ACHN (cell line): ENCODE measurements at regions not wholly inside any gene's neighbourhood (a gene's known extent, or its start where the extent isn't known, plus 50 kb on each side); places are given as distances from the start of the nearest gene placed in this dataset.
"Not testable (repeated sequence)": the region's sequence is repeated elsewhere in the genome, so short reads cannot be mapped to it uniquely, and the experiment has no call there.

Experiments used
- DNase-seq: peaks from one replicate; pipeline ENCODE4 v3.0.0-alpha.2; 2015
- in situ Hi-C: cut with HindIII; loops from 2 replicates; pipeline ENCODE4 v1.10.0; 2017; ENCODE audit warnings: low sequenced_read_pairs, low pct_ligation_motif_present, low pct_unique_long_range_greater_than_20kb

- DNase-seq, result no peak
- in situ Hi-C loops, result no loop called here
Measured at GRCh38 chr11:31967404-31968130, 123.3 kb upstream of the RCN1 start.

GRCh38 chr11:31966846-31967245 is 124.0 kb upstream of the RCN1 start:
- no peak for DNase-seq
- in situ Hi-C loops, result no loop called here

- no peak for DNase-seq
- in situ Hi-C loops, result no loop called here
Measured at GRCh38 chr11:31964181-31964580, 126.7 kb upstream of the RCN1 start.

- no peak for DNase-seq
- in situ Hi-C loops, result no loop called here
Measured at GRCh38 chr11:31960126-31960525, 130.7 kb upstream of the RCN1 start.

GRCh38 chr11:31959716-31960115 is 131.2 kb upstream of the RCN1 start:
- in situ Hi-C loops, result no loop called here
- DNase-seq, result no peak

GRCh38 chr11:31958076-31958735 is 132.7 kb upstream of the RCN1 start:
- in situ Hi-C loops, result no loop called here

GRCh38 chr11:31957674-31958073 is 133.2 kb upstream of the RCN1 start:
- no peak for DNase-seq
- in situ Hi-C loops, result no loop called here

More at GRCh38 chr11:31958076-31958735, 132.7 kb upstream of the RCN1 start:
- DNase-seq, result peak; percentile 38

- in situ Hi-C loops, result no loop called here
- DNase-seq, result no peak
Measured at GRCh38 chr11:31956310-31956709, 134.6 kb upstream of the RCN1 start.

- in situ Hi-C loops, result no loop called here
Measured at GRCh38 chr11:31955838-31956237, 135.0 kb upstream of the RCN1 start.

GRCh38 chr11:31953803-31954327 is 137.0 kb upstream of the RCN1 start:
- in situ Hi-C loops, result no loop called here

More at GRCh38 chr11:31955838-31956237, 135.0 kb upstream of the RCN1 start:
- DNase-seq, result no peak

GRCh38 chr11:31949733-31950200 is 138.6 kb upstream of the PAX6 start:
- in situ Hi-C loops, DNase-seq: not testable (repeated sequence)

More at GRCh38 chr11:31953803-31954327, 137.0 kb upstream of the RCN1 start:
- DNase-seq, result no peak

- DNase-seq, result no peak
- in situ Hi-C loops, result no loop called here
Measured at GRCh38 chr11:31947051-31947450, 135.9 kb upstream of the PAX6 start.

GRCh38 chr11:31943056-31943780 is 132.1 kb upstream of the PAX6 start:
- in situ Hi-C loops, result no loop called here
- no peak for DNase-seq

GRCh38 chr11:31940371-31941037 is 129.4 kb upstream of the PAX6 start:
- no peak for DNase-seq
- in situ Hi-C loops, result no loop called here

GRCh38 chr11:31939004-31939403 is 127.9 kb upstream of the PAX6 start:
- DNase-seq, result no peak
- in situ Hi-C loops, result no loop called here

- in situ Hi-C loops, result no loop called here
- no peak for DNase-seq
Measured at GRCh38 chr11:31936312-31936711, 125.2 kb upstream of the PAX6 start.

GRCh38 chr11:31932879-31933278 is 121.8 kb upstream of the PAX6 start:
- no peak for DNase-seq
- in situ Hi-C loops, result no loop called here

GRCh38 chr11:31927982-31928381 is 116.9 kb upstream of the PAX6 start:
- DNase-seq, result no peak
- in situ Hi-C loops, result no loop called here
